SK-N-SH (cell line): ENCODE measurements at regions not wholly inside any gene's neighbourhood (a gene's known extent, or its start where the extent isn't known, plus 50 kb on each side); places are given as distances from the start of the nearest gene placed in this dataset.

Experiments used
- CTCF ChIA-PET: fragments of 300-600, 350-600 bp; formaldehyde crosslinking; extraction: SDS; loops from one replicate; lab custom pipeline; 2021; lab: Yijun Ruan, JAX
- POLR2A ChIA-PET: fragments of 350-600 bp; sonication (Branson Sonifier 250); formaldehyde crosslinking; extraction: SDS; loops from one replicate; lab custom pipeline; 2020; ENCODE audit warnings: antibody characterized with exemption, inconsistent platforms; lab: Yijun Ruan, JAX
- DNase-seq: peaks from one replicate; pipeline ENCODE4 v3.0.0; 2012
- H2AFZ ChIP-seq: fragments of 200-600 bp; sonication (generic); 2 replicates; pipeline ENCODE4 v1.8.1; 2016; ENCODE audit warnings: antibody characterized with exemption, mild to moderate bottlenecking, low read depth
- H3F3A ChIP-seq: fragments of 200-600 bp; sonication (generic); replicated peaks from 2 replicates; pipeline ENCODE3; 2016; ENCODE audit warnings: antibody characterized with exemption, mild to moderate bottlenecking; ENCODE audit not compliant: insufficient read depth
- H3K27ac ChIP-seq, 2 experiments: fragments of 200-500 bp in 1 of 2; fragments of 200-600 bp in 1 of 2; sonication (Bioruptor generic) in 1 of 2; sonication (generic), shearing (Covaris generic) in 1 of 2; 2 replicates each; pipeline versions ENCODE4 v1.5.1 to v1.6.1; 2014 to 2016; ENCODE audit warnings: low read depth in 2 of 2, inconsistent platforms in 1 of 2, low read length in 1 of 2, mild to moderate bottlenecking in 1 of 2, mixed read lengths in 1 of 2
- H3K27me3 ChIP-seq: fragments of 200-600 bp; sonication (generic), shearing (Covaris generic); 2 replicates; pipeline ENCODE4 v1.6.1; 2016; ENCODE audit warnings: mixed run types; ENCODE audit not compliant: insufficient read depth
- H3K36me3 ChIP-seq, 2 experiments: fragments of 200-500 bp in 1 of 2; fragments of 200-600 bp in 1 of 2; sonication (Bioruptor generic) in 1 of 2; sonication (generic) in 1 of 2; replicated peaks in 1 of 2; 2 replicates each; pipeline versions ENCODE3 to v1.5.1; 2014 to 2016; ENCODE audit warnings: low read length in 1 of 2, mild to moderate bottlenecking in 1 of 2; ENCODE audit not compliant: insufficient read depth in 2 of 2, control insufficient read depth in 1 of 2
- H3K4me1 ChIP-seq, 2 experiments: fragments of 200-500 bp in 1 of 2; fragments of 200-600 bp in 1 of 2; sonication (Bioruptor generic) in 1 of 2; sonication (generic), shearing (Covaris generic) in 1 of 2; 2 replicates each; pipeline versions ENCODE4 v1.5.1 to v1.6.1; 2014 to 2016; ENCODE audit warnings: low read depth in 1 of 2, low read length in 1 of 2, mixed run types in 1 of 2; ENCODE audit not compliant: insufficient read depth in 2 of 2, control insufficient read depth in 1 of 2
- H3K4me2 ChIP-seq: fragments of 200-600 bp; sonication (generic), shearing (Covaris generic); 2 replicates; pipeline ENCODE4 v1.6.1; 2017; ENCODE audit warnings: mixed run types
- H3K4me3 ChIP-seq, 2 experiments: fragments of 200-500 bp in 1 of 2; fragments of 200-600 bp in 1 of 2; sonication (Bioruptor generic) in 1 of 2; sonication (generic), shearing (Covaris generic) in 1 of 2; 2 replicates each; pipeline versions ENCODE4 v1.5.1 to v1.8.1; 2014 to 2016; ENCODE audit warnings: low read depth in 2 of 2, inconsistent platforms in 1 of 2, low read length in 1 of 2, mild to moderate bottlenecking in 1 of 2, mixed read lengths in 1 of 2, moderate library complexity in 1 of 2
- H3K79me2 ChIP-seq: fragments of 200-600 bp; sonication (generic); 2 replicates; pipeline ENCODE4 v1.8.1; 2017; ENCODE audit warnings: mild to moderate bottlenecking; ENCODE audit not compliant: insufficient read depth
- H3K9ac ChIP-seq: fragments of 200-600 bp; sonication (generic); 2 replicates; pipeline ENCODE4 v1.6.1; 2017; ENCODE audit warnings: mixed run types
- H3K9me2 ChIP-seq: fragments of 200-600 bp; sonication (generic); 2 replicates; pipeline ENCODE4 v1.6.1; 2017; ENCODE audit warnings: mixed run types
- H3K9me3 ChIP-seq: fragments of 200-600 bp; sonication (generic); 2 replicates; pipeline ENCODE4 v1.6.1; 2017; ENCODE audit warnings: mixed run types, mild to moderate bottlenecking, moderate library complexity
- H4K20me1 ChIP-seq: fragments of 200-600 bp; sonication (generic); 2 replicates; pipeline ENCODE4 v1.6.1; 2017; ENCODE audit warnings: mild to moderate bottlenecking, mixed run types; ENCODE audit not compliant: insufficient read depth
- EP300 ChIP-seq, 2 experiments: IDR thresholded peaks; 2 replicates each; pipeline versions ENCODE4 v1.4.0 to v1.6.1; 2012; ENCODE audit warnings: borderline replicate concordance in 1 of 2, low read depth in 1 of 2, low read length in 1 of 2
- EZH2phosphoT487 ChIP-seq: fragments of 200-600 bp; sonication (generic); IDR thresholded peaks from 2 replicates; pipeline ENCODE4 v1.6.1; 2017; ENCODE audit warnings: low read depth, mixed run types, mild to moderate bottlenecking, antibody characterized with exemption, moderate library complexity, borderline replicate concordance
- FOSL2 ChIP-seq: IDR thresholded peaks from 2 replicates; pipeline ENCODE4 v1.4.0; 2012; ENCODE audit warnings: low read depth, mild to moderate bottlenecking, moderate library complexity, borderline replicate concordance
- FOXM1 ChIP-seq: IDR thresholded peaks from 2 replicates; pipeline ENCODE4 v1.4.0; 2012; ENCODE audit warnings: low read depth, mild to moderate bottlenecking
- GABPA ChIP-seq: IDR thresholded peaks from 2 replicates; pipeline ENCODE4 v1.4.0; 2012; ENCODE audit warnings: low read depth, mild to moderate bottlenecking
- GATA2 ChIP-seq: sonication (generic); formaldehyde crosslinking; IDR thresholded peaks from 2 replicates; pipeline ENCODE4 v1.5.0; 2020; ENCODE audit warnings: mild to moderate bottlenecking, missing genetic modification reagents
- MEF2A ChIP-seq: IDR thresholded peaks from 2 replicates; pipeline ENCODE4 v1.4.0; 2012; ENCODE audit warnings: low read depth, borderline replicate concordance
- NRF1 ChIP-seq: IDR thresholded peaks from 2 replicates; pipeline ENCODE4 v1.6.1; 2012; ENCODE audit warnings: low read depth, mild to moderate bottlenecking, low read length
- RAD21 ChIP-seq: IDR thresholded peaks from 2 replicates; pipeline ENCODE4 v1.6.1; 2012; ENCODE audit warnings: mild to moderate bottlenecking, low read length
- RCOR1 ChIP-seq: fragments of 150-350 bp; IDR thresholded peaks from 2 replicates; pipeline ENCODE4 v1.6.1; 2017; ENCODE audit warnings: antibody characterized with exemption, low read length
- RFX5 ChIP-seq: IDR thresholded peaks from 2 replicates; pipeline ENCODE4 v1.6.1; 2012; ENCODE audit warnings: mild to moderate bottlenecking, improper control_type of control experiment, low read length
- RXRA ChIP-seq: IDR thresholded peaks from 2 replicates; pipeline ENCODE4 v1.4.0; 2012; ENCODE audit warnings: low read depth, mild to moderate bottlenecking, borderline replicate concordance
- SMC3 ChIP-seq: IDR thresholded peaks from 2 replicates; pipeline ENCODE4 v1.6.1; 2012; ENCODE audit warnings: low read depth, low read length, improper control_type of control experiment
- TEAD4 ChIP-seq: IDR thresholded peaks from 2 replicates; pipeline ENCODE4 v1.4.0; 2012; ENCODE audit warnings: mild to moderate bottlenecking, borderline replicate concordance; ENCODE audit not compliant: insufficient read depth
- WGBS: methylation state at CpG from one replicate; pipeline ENCODE4 v1.1.6; 2017; ENCODE audit warnings: low lambda C conversion rate; 5-methylcytosine and 5-hydroxymethylcytosine counted together

- 27% methylated on average over 4 of the region's 4 CpGs for WGBS
- no peaks in the 10 kb centered on the region for H3K27me3 ChIP-seq
- H4K20me1 ChIP-seq, result no peaks in the 10 kb centered on the region
- H2AFZ ChIP-seq, result no peak overlapping the region
- H3K4me1 ChIP-seq, result no peaks in the 10 kb centered on the region
- H3F3A ChIP-seq, result no peaks in the 10 kb centered on the region
- no peak overlapping the region for H3K9ac ChIP-seq
- no peaks in the 10 kb centered on the region for H3K36me3 ChIP-seq
- H3K4me2 ChIP-seq, result no peak overlapping the region
- no peak overlapping the region for H3K27ac ChIP-seq
- H3K4me3 ChIP-seq, result no peak overlapping the region
- no peak for DNase-seq
- POLR2A ChIA-PET, result no interaction called here
- TF ChIP-seq GATA2 (CRISPR knock-in tag) (no peak), SMC3 (no peak), NRF1 (no peak), RCOR1 (no peak), FOSL2 (no peak)
- TF ChIP-seq, all 33 proteins: peak for 0
- no peaks in the 10 kb centered on the region; the same call in 1 of the 2 replicates for H3K79me2 ChIP-seq
- CTCF ChIA-PET, result no interaction called here
- H3K9me3 ChIP-seq, result 0 out of 2 replicates have a peak, but pooled peaks cover 8% of the 10 kb centered on the region
- no peaks in the 10 kb centered on the region for H3K9me2 ChIP-seq
Observed at GRCh38 chr15:34657469-34658127, 74.1 kb upstream of the GOLGA8B start.

DNA sequence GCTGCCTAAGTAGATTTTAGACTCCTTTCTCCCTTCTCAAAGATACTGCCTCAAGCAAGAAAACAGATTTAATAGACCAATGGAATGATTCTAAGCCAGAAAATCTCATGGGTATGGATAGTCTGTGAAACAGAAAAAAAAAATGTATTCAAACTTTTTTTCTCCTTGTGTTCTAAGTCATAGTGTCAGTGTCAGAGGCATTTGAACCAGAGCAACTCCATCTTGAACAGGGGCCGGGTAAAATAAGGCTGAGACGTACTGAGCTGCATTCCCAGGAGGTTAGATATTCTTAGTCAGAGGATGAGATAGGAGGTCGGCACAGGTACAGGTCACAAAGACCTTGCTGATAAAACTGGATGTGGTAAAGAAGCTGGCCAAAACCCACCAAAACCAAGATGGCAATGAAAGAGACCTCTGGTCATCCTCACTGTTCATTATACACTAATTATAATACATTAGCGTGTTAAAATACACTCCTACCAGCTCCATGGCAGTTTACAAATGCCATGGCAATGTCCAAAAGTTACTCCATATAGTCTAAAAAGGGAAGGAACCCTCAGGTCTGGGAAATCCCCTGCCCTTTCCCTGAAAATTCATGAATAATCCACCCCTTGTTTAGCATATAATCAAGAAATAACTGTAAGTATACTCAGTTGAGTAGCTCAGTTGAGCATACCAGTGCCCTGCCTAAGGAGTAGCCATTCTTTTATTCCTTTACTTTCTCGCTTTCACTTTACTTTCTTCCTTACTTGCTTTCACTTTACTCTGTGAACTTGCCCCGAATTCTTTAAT is 72.8 kb upstream of the GOLGA8B start:
- WGBS, result 57% methylated on average over 6 of the region's 6 CpGs
- H3K36me3 ChIP-seq, result no peaks in the 10 kb centered on the region
- no peak overlapping the region for H3K4me2 ChIP-seq
- DNase-seq, result no peak
- TF ChIP-seq GABPA (no peak), TEAD4 (no peak), EP300 (IDR thresholded peaks at IDR 0.05; ENCODE audit: borderline replicate concordance in 1 of 2, low read depth in 1 of 2, low read length in 1 of 2) (no peak), RFX5 (no peak), FOSL2 (no peak), RAD21 (no peak), FOXM1 (no peak), MEF2A (no peak), EZH2phosphoT487 (no peak), NRF1 (no peak), RXRA (no peak)
- no peak overlapping the region for H3K4me3 ChIP-seq
- no peaks in the 10 kb centered on the region; the same call in 1 of the 2 replicates for H3K79me2 ChIP-seq
- no peaks in the 10 kb centered on the region for H4K20me1 ChIP-seq
- H2AFZ ChIP-seq, result no peak overlapping the region
- H3K27ac ChIP-seq, result no peak overlapping the region
- 0 out of 2 replicates have a peak, but pooled peaks cover 5% of the 10 kb centered on the region for H3K9me3 ChIP-seq
- no peaks in the 10 kb centered on the region for H3K9me2 ChIP-seq
- no peaks in the 10 kb centered on the region for H3F3A ChIP-seq
- H3K27me3 ChIP-seq, result no peaks in the 10 kb centered on the region
- ChIA-PET POLR2A (no interaction called here), CTCF (interaction anchor here (1.8 kb wide), 1 partner anchor 52 kb away, joined by 5 read pairs; no protein-coding TSS in a partner anchor)
- H3K4me1 ChIP-seq, result no peaks in the 10 kb centered on the region
- H3K9ac ChIP-seq, result no peak overlapping the region
